HG02970 (cell line): ENCODE measurements at regions not wholly inside any gene's neighbourhood (a gene's known extent, or its start where the extent isn't known, plus 50 kb on each side); places are given as distances from the start of the nearest gene placed in this dataset.
"Not testable (repeated sequence)": the region's sequence is repeated elsewhere in the genome, so short reads cannot be mapped to it uniquely, and the experiment has no call there.

Experiments used
- ATAC-seq: cut with Tn5 transposase; IDR thresholded peaks from one replicate; pipeline ENCODE4 v1.9.1; 2021; ENCODE audit warnings: mild to moderate bottlenecking, moderate library complexity, moderate number of reproducible peaks; ENCODE audit not compliant: unreplicated experiment, low FRiP score

GRCh38 chr18:68387246-68387645, 327.7 kb downstream of the TMX3 start:
- no peak for ATAC-seq

GRCh38 chr18:68383979-68384378, 330.9 kb downstream of the TMX3 start:
- not testable (repeated sequence) for ATAC-seq

GRCh38 chr18:68376926-68377325, 338.0 kb downstream of the TMX3 start:
- ATAC-seq, result no peak

- no peak for ATAC-seq
These were observed 352.0 kb downstream of the TMX3 start for GRCh38 chr18:68362907-68363306.

- ATAC-seq, result no peak
These were observed 359.3 kb downstream of the TMX3 start for GRCh38 chr18:68355637-68356036.

GRCh38 chr18:68354176-68354575, 360.7 kb downstream of the TMX3 start:
- ATAC-seq, result no peak

- no peak for ATAC-seq
These were observed 372.8 kb downstream of the TMX3 start for GRCh38 chr18:68342039-68342659.

GRCh38 chr18:68340606-68341005, 374.3 kb downstream of the TMX3 start:
- no peak for ATAC-seq

GRCh38 chr18:68330658-68331057, 384.2 kb downstream of the TMX3 start:
- no peak for ATAC-seq

- no peak for ATAC-seq
These were observed 391.0 kb downstream of the TMX3 start for GRCh38 chr18:68323921-68324320.

GRCh38 chr18:68316636-68317035, 398.3 kb downstream of the TMX3 start:
- ATAC-seq, result no peak

- ATAC-seq, result no peak
These were observed 400.5 kb downstream of the TMX3 start for GRCh38 chr18:68314403-68314802.

GRCh38 chr18:68301441-68301840, 413.5 kb downstream of the TMX3 start:
- ATAC-seq, result no peak

GRCh38 chr18:68299906-68300305, 415.0 kb downstream of the TMX3 start:
- no peak for ATAC-seq

GRCh38 chr18:68298330-68298729, 416.6 kb downstream of the TMX3 start:
- no peak for ATAC-seq

- no peak for ATAC-seq
These were observed 426.5 kb downstream of the TMX3 start for GRCh38 chr18:68288408-68288807.

- ATAC-seq, result no peak
These were observed 430.6 kb downstream of the TMX3 start for GRCh38 chr18:68284236-68284780.

- no peak for ATAC-seq
These were observed 431.1 kb downstream of the TMX3 start for GRCh38 chr18:68283834-68284233.

- ATAC-seq, result no peak
These were observed 432.7 kb downstream of the TMX3 start for GRCh38 chr18:68282232-68282631.

GRCh38 chr18:68275616-68276015, 439.3 kb downstream of the TMX3 start:
- ATAC-seq, result no peak

GRCh38 chr18:68270017-68270416, 444.9 kb downstream of the TMX3 start:
- no peak for ATAC-seq

- no peak for ATAC-seq
These were observed 447.3 kb downstream of the TMX3 start for GRCh38 chr18:68267583-68267982.

- ATAC-seq, result no peak
These were observed 451.4 kb downstream of the TMX3 start for GRCh38 chr18:68263481-68263880.
